Erythroblast (primary cell): ENCODE measurements at regions not wholly inside any gene's neighbourhood (a gene's known extent, or its start where the extent isn't known, plus 50 kb on each side); places are given as distances from the start of the nearest gene placed in this dataset.

ENCODE experiments used
- DNase-seq, 2 experiments: peaks; one replicate each; lab custom pipeline; 2025; lab: John Stamatoyannopoulos, UW
- GATA1 ChIP-seq: IDR thresholded peaks from 2 replicates; pipeline ENCODE4 v1.6.1; 2011; ENCODE audit warnings: low read depth, mild to moderate bottlenecking, control low read depth, low read length, moderate library complexity
- POLR2A ChIP-seq: IDR thresholded peaks from 2 replicates; pipeline ENCODE4 v1.6.1; 2011; ENCODE audit warnings: mild to moderate bottlenecking, low read length

DNA sequence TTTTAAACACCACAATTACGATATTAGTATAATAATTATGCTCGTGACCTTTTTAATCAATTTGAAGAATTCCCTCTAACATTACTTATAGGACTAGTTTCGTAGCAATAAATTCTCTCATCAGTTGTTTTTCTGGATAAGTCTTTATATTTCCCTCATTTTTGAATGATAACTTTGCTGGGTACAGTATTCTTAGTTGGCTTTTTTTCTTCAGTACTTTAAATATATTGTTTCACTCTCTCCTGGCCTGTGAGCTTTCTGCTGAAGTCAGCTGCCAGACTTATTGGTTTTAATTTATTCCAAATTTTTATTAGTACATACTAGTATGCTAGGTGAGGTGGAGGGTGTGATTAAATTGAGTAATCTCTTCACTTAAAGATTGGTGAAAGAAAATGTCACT lies 123.8 kb upstream of the CNTNAP5 start:
- DNase-seq: no peak
- TF ChIP-seq POLR2A (no peak), GATA1 (no peak)

DNA sequence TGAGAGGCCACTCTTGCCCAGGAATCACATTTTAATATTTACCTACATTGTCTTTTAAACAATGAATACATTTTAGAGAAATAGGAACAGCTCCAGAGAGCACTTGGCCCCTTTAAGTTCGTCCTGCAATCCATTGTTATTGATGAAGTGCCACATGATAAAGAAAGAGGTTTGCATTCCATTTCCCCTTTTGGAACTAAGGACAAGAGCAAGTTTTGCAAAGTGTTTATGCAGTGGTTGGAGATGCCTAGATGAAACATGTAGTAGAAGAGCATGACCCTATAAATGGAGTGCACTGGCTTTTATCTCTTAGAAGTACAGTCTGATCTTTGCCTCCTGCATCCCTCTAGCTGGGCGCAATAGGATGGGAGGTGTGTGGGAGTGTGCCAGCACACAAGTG lies 118.7 kb upstream of the CNTNAP5 start:
- no peak for DNase-seq
- TF ChIP-seq GATA1 (no peak), POLR2A (no peak)

DNA sequence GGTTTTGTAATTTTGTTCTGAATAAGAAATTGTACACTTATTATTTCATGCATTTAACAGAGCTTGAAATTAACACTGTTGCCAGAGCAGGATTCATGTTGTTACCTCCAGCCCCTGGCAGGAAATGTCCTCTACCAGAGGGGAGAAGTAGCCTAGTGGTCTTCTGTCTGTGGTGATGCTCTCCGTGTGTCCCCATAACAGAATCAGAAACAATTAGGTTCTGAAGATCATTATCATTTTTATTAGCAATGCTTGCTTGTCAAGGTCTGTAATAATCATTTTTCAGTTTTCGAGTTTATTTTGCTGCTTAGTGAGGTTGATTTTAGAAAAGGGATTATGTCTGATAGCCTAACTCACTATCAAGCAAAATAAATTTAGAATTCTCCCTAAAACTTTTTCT lies 116.6 kb upstream of the CNTNAP5 start:
- TF ChIP-seq GATA1 (no peak), POLR2A (no peak)
- no peak for DNase-seq

DNA sequence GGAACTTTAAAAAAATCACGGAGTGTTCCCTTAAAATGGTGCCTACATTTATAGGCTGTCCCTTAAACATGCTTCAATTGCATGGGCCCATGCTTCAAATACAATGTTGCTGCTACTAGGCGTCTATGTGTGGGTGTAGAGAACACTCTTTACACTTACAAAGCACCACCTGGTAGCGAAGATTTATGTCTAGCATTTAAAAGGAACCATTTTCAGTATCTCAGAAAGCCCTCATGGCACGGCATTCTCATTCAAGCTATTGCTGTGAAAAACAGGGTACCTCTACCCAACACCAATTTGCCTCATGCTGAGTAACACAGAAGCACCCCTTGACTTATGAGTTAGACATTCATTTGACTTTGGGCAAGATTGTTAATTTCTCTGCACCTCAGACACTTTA lies 112.9 kb upstream of the CNTNAP5 start:
- no peak for DNase-seq
- no peak for TF ChIP-seq GATA1
- TF ChIP-seq POLR2A: no peak

DNA sequence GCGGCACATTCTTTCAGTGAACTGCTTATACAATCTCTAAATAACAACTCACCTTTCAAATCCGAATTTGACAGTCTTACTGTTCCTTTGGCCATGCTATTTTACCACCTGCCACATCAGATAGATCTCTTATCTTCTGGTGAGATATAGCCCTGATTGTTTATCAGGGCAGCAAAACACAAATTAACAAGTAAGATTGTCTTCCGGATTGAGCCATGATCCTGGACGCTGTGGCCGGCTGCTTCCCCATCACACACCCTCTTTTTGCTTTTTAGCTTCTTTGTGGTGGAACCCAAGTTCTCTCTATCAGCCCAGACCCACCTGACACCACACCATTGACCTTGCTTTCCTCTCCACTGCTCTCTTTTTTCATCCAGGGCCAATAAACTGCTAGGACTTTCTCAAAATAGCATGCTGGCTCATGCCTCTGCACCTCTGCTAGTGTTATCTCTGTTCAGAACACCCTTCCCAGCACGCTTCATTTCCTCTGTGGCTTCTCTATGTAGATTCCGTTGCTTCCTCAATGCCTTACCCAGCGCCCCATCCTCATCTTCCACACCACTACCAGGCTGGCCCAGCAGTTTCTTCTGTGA lies 111.8 kb upstream of the CNTNAP5 start:
- no peak for TF ChIP-seq GATA1
- TF ChIP-seq POLR2A: no peak
- DNase-seq: no peak

DNA sequence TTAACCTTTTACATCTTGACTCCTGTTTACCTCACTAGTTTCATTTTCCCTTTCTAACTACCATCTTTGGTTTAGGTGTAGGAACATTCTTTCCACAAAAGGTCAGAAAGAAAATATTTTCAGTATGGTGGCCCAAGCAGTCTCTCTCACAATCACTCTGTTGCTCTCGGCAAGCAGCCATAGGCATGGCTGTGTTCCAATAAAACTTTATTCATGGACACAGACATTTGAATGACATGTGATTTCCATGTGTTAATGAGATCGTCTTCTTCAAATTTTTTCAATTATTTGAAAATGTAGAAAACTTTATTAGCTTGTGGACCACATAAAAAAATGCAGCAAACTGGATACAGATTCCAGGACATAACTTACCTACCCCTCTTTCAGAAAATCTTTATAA lies 109.7 kb upstream of the CNTNAP5 start:
- DNase-seq: no peak

DNA sequence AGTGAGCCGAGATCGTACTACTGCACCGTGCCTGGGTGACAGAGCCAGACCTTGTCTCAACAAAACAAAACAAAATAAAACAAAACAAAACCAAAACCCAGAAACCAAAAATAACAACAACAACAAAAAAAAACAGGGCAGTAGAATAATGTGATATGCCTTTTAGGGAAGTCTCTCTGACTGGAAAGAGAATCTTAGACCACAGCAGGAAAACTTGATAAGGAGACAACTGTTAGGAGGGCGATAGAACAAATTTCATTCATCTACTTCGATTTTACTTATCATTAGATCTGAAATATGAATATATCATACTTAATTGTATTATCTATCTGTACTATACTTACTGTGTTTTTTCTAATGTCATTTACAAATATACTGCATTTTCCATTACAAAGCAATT lies 109.0 kb upstream of the CNTNAP5 start:
- TF ChIP-seq GATA1: no peak
- no peak for TF ChIP-seq POLR2A
- DNase-seq: no peak

More for the DNA sequence above, 109.7 kb upstream of the CNTNAP5 start:
- TF ChIP-seq GATA1 (no peak), POLR2A (no peak)

DNA sequence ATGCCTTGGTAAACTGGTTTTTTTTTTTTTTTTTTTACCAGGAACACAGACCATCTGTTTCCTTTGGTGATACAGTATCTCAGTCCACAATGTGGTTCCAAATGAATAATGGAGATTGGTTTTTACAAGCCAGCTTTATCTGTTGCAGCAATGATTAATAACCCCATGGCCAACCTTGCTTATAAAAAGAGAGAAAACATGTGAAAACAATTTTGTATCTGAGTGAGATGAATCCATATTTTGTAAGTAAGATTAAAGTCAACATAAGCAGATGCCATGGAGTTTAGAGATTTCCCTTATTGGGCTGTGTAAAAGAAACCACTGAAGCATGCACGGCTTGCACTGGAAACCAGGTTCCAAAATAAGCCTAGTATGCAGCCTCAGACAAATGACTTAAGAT lies 108.6 kb upstream of the CNTNAP5 start:
- peak in 1 of 2 experiments; percentile 36 for DNase-seq
- TF ChIP-seq GATA1 (no peak), POLR2A (no peak)

DNA sequence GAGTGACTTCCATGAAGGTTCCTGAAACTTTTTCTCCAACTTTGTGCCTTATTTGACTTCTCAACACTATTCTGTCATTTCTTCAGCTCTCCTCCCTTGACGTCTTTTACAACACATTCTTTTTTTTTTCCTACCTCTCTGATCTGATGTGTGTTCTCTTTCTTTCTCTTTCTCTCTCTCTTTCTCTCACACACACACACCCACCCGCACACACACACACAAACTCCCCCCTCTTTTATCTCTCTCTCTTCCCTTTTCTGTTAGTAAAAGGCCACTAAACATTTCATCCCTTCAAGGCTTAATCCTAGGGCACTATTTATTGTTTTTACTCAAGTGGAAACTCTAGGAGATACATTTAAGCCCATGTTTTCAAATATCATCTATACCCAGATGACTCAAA lies 107.8 kb upstream of the CNTNAP5 start:
- DNase-seq: no peak
- no peak for TF ChIP-seq GATA1
- TF ChIP-seq POLR2A: no peak

DNA sequence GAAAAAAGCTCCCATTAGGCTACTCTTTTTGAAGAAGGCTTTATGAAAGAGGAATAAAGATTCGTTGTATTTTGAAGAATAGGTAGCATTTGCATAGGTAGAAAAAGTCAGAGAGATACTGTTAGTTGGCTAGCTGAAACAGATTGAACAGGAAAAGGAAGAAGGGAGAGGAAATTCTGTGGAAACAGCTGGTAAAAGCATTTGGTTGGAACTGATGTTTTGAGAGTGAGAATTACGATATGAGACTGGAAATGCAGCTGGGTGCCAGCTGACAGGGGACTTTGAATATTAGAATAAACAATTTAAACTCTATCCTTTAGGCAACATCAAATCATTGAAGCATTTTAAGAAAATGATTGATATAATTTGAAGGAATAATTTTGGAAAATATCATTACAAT lies 96.7 kb upstream of the CNTNAP5 start:
- TF ChIP-seq GATA1 (no peak), POLR2A (no peak)
- DNase-seq: no peak

DNA sequence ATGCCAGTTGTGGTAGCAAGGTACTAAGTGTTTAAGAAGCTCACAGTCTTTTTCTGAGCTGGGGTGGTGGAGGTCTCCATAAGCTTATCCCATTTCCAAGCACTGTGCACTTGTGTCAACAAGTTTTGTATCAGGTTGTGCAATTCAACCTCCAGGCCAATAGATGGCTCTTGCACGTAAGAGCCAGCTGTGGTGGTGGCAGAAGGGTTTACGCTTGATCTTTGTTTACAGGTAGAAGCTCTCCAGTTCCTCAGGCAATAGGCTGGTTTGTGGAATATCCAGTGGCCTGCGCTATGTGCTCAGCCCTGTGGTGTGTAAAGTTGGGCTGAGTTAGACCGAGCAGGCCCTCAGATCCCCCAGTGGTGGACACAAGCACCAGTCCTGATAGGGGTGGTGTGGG lies 89.7 kb upstream of the CNTNAP5 start:
- TF ChIP-seq POLR2A: no peak
- TF ChIP-seq GATA1: no peak
- no peak for DNase-seq

DNA sequence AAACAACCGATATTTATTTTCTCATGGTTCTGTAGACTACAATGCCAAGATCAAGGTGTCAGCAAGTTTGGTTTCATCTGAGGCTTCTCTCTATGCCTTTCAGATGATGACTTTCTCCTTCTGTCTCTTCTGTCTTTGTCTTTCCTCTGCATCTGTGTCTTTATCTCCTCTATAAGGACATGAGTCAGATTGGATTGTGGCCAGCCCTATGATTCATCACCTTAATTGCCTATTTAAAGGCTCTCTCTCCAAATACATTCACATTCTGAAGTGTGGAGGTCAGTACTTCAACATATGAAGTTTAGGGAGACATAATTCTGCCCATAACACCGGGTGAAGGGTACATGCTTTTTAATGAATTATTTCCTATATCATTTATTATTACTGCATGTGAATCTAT lies 71.2 kb upstream of the CNTNAP5 start:
- TF ChIP-seq POLR2A (no peak), GATA1 (no peak)
- DNase-seq: peak; percentile 76 to 79

DNA sequence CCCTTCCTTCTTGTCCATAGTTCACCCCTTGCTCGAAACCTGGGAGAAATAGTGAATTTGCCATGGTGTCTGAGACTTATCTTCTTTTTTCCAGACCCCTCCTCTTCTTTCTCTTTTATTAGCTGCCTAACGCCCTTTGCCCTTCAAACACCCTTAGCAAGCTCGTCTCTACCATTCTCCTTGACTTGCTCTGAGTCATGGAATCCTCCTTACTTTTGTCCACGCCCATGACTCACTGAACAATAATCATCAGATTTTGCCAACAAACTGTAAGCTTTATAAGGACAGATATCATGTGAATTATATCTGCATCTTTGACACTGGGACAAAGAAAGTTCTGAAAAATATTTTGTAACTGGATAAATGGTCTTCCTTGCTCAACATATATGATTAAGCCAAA lies 67.1 kb upstream of the CNTNAP5 start:
- DNase-seq: no peak
- no peak for TF ChIP-seq GATA1
- TF ChIP-seq POLR2A: no peak

DNA sequence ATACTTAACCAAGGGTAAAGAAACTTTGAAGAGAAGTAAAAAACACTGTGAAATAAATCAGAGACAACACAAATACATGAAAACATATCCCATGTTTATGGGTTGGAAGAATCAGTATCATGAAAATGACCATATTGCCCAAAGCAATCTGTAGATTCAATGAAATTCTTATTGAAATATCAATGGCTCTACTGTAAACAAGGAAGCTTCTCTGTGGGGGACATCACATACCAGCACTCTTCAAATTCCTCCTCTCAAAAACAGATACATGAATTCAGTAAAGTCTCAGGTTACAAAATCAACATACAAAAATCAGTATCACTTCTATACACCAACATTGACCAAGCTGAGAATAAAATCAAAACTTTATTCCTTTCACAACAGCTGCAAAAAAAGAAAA lies 63.5 kb upstream of the CNTNAP5 start:
- DNase-seq: no peak
- TF ChIP-seq POLR2A: no peak
- no peak for TF ChIP-seq GATA1

DNA sequence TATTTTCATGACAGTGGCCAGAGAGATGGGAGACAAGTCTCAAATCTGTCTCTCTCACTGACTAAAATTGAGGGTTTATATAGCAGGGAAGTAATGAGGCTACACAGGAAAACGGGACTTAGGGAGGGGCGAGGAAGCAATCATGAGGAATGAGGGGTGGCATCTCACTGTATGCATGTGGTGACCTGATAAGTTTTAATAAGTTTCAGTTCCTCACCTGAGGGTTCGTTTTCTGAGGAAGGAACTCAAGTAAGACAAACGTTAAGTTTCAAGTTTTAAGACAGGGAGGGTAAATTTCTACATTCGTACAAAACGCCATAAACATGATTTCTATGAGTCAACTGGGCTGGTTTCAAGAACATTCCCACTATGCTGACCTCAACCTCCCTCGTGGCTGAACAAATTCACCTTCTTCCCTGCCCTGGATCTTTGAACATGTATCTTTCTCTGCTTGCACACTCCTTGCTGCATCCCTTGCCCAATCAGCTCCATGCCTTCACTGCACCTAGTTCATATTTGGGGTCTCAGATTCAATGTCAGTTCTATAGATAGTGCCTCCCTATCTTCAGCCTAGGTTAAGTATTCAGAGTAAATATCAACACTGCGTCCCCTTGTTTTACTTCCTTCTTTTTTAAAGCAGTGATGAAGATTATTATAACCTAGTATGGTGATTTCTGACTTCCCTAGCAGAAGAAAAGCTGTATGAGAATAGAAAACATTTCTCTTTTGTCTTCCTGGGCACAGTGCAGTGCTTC lies 53.3 kb upstream of the CNTNAP5 start:
- TF ChIP-seq GATA1: no peak
- TF ChIP-seq POLR2A: no peak
- DNase-seq: no peak
